Mesothelial cell of epicardium (in vitro differentiated cells): ENCODE measurements at regions not wholly inside any gene's neighbourhood (a gene's known extent, or its start where the extent isn't known, plus 50 kb on each side); places are given as distances from the start of the nearest gene placed in this dataset.

Experiments used
- DNase-seq, 2 experiments: peaks; one replicate each; pipeline ENCODE4 v3.0.0; 2021; ENCODE audit warnings: low spot score in 2 of 2; ENCODE audit not compliant: unreplicated experiment in 2 of 2
- H3K27ac Mint-ChIP-seq: 2 replicates; pipeline ENCODE4 v1.8.0; 2021; ENCODE audit warnings: mixed read lengths
- H3K27me3 Mint-ChIP-seq: 2 replicates; pipeline ENCODE4 v1.8.0; 2021; ENCODE audit warnings: low read depth, mixed read lengths
- H3K36me3 Mint-ChIP-seq: 2 replicates; pipeline ENCODE4 v1.8.0; 2021; ENCODE audit warnings: mixed read lengths
- H3K4me1 Mint-ChIP-seq: 2 replicates; pipeline ENCODE4 v1.8.0; 2021; ENCODE audit warnings: mixed read lengths
- H3K4me3 Mint-ChIP-seq: 2 replicates; pipeline ENCODE4 v1.8.0; 2021; ENCODE audit warnings: mild to moderate bottlenecking, moderate library complexity, mixed read lengths
- H3K9me3 Mint-ChIP-seq: 2 replicates; pipeline ENCODE4 v1.8.0; 2021; ENCODE audit warnings: mixed read lengths
- CTCF ChIP-seq: fragments of 200-600 bp; sonication (generic); IDR thresholded peaks from one replicate; pipeline ENCODE4 v1.5.0; 2021; ENCODE audit warnings: antibody characterized with exemption; ENCODE audit not compliant: unreplicated experiment

- Mint-ChIP-seq H3K36me3 (no peaks in the 10 kb centered on the region), H3K4me1 (peaks cover 25% of the 10 kb centered on the region), H3K27me3 (no peaks in the 10 kb centered on the region), H3K9me3 (no peaks in the 10 kb centered on the region), H3K27ac (no peak overlapping the region), H3K4me3 (no peak overlapping the region)
- no peak for TF ChIP-seq CTCF
- DNase-seq, result no peak
Measured at GRCh38 chr20:48201188-48201587, 415.9 kb upstream of the SULF2 start.

GRCh38 chr20:48198929-48199451 is 413.7 kb upstream of the SULF2 start:
- H3K27me3 Mint-ChIP-seq, result no peaks in the 10 kb centered on the region
- DNase-seq, result no peak
- H3K27ac Mint-ChIP-seq, result no peak overlapping the region
- H3K36me3 Mint-ChIP-seq, result no peaks in the 10 kb centered on the region
- peaks cover 38% of the 10 kb centered on the region for H3K4me1 Mint-ChIP-seq
- no peak for TF ChIP-seq CTCF
- H3K9me3 Mint-ChIP-seq, result no peaks in the 10 kb centered on the region
- no peak overlapping the region for H3K4me3 Mint-ChIP-seq

- Mint-ChIP-seq H3K27me3 (no peaks in the 10 kb centered on the region), H3K27ac (no peak overlapping the region), H3K9me3 (no peaks in the 10 kb centered on the region), H3K36me3 (no peaks in the 10 kb centered on the region), H3K4me1 (peaks cover 35% of the 10 kb centered on the region), H3K4me3 (no peak overlapping the region)
- DNase-seq, result no peak
- TF ChIP-seq CTCF, result no peak
Measured at GRCh38 chr20:48197066-48197465, 411.8 kb upstream of the SULF2 start.

GRCh38 chr20:48196486-48196885 is 411.2 kb upstream of the SULF2 start:
- TF ChIP-seq CTCF, result no peak
- H3K4me1 Mint-ChIP-seq, result peaks cover 35% of the 10 kb centered on the region
- H3K27me3 Mint-ChIP-seq, result no peaks in the 10 kb centered on the region
- no peak for DNase-seq
- no peak overlapping the region for H3K4me3 Mint-ChIP-seq
- no peaks in the 10 kb centered on the region for H3K9me3 Mint-ChIP-seq
- H3K36me3 Mint-ChIP-seq, result no peaks in the 10 kb centered on the region
- no peak overlapping the region for H3K27ac Mint-ChIP-seq

GRCh38 chr20:48196001-48196400 is 410.7 kb upstream of the SULF2 start:
- H3K36me3 Mint-ChIP-seq, result no peaks in the 10 kb centered on the region
- no peaks in the 10 kb centered on the region for H3K27me3 Mint-ChIP-seq
- DNase-seq, result no peak
- H3K4me1 Mint-ChIP-seq, result peaks cover 35% of the 10 kb centered on the region
- no peak overlapping the region for H3K27ac Mint-ChIP-seq
- no peak overlapping the region for H3K4me3 Mint-ChIP-seq
- no peaks in the 10 kb centered on the region for H3K9me3 Mint-ChIP-seq
- no peak for TF ChIP-seq CTCF
